Prostate gland (tissue), 2 donors: ENCODE measurements at regions not wholly inside any gene's neighbourhood (a gene's known extent, or its start where the extent isn't known, plus 50 kb on each side); places are given as distances from the start of the nearest gene placed in this dataset.
"Not testable (repeated sequence)": the region's sequence is repeated elsewhere in the genome, so short reads cannot be mapped to it uniquely, and the experiment has no call there.

Experiments used
- POLR2A ChIP-seq: fragments of 450-650 bp; IDR thresholded peaks from one replicate; pipeline ENCODE4 v1.6.1; 2016; ENCODE audit warnings: antibody characterized with exemption, mild to moderate bottlenecking
- POLR2AphosphoS5 ChIP-seq: sonication (generic); formaldehyde crosslinking; IDR thresholded peaks from one replicate; pipeline ENCODE4 v1.6.1; 2017; ENCODE audit warnings: antibody characterized with exemption
- TF ChIP-seq, protein P1 (sequence below), 4 experiments: fragments of 200-600 bp in 2 of 4; fragments of 450-650 bp in 2 of 4; sonication (generic) in 2 of 4; IDR thresholded peaks; 1 replicate in 3 of 4; 2 replicates in 1 of 4; pipeline ENCODE4 v1.5.1; 2016 to 2019; ENCODE audit warnings: antibody characterized with exemption in 4 of 4, mild to moderate bottlenecking in 2 of 4, moderate library complexity in 2 of 4

- TF ChIP-seq, protein P1, sequence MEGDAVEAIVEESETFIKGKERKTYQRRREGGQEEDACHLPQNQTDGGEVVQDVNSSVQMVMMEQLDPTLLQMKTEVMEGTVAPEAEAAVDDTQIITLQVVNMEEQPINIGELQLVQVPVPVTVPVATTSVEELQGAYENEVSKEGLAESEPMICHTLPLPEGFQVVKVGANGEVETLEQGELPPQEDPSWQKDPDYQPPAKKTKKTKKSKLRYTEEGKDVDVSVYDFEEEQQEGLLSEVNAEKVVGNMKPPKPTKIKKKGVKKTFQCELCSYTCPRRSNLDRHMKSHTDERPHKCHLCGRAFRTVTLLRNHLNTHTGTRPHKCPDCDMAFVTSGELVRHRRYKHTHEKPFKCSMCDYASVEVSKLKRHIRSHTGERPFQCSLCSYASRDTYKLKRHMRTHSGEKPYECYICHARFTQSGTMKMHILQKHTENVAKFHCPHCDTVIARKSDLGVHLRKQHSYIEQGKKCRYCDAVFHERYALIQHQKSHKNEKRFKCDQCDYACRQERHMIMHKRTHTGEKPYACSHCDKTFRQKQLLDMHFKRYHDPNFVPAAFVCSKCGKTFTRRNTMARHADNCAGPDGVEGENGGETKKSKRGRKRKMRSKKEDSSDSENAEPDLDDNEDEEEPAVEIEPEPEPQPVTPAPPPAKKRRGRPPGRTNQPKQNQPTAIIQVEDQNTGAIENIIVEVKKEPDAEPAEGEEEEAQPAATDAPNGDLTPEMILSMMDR (IDR thresholded peaks at IDR 0.05), result not testable (repeated sequence)
- TF ChIP-seq POLR2AphosphoS5, POLR2A: not testable (repeated sequence)
Measured at GRCh38 chr1:70610164-70610563, 199.1 kb downstream of the CTH start.
